CD4-positive, alpha-beta memory T cell (primary cell): ENCODE measurements at regions not wholly inside any gene's neighbourhood (a gene's known extent, or its start where the extent isn't known, plus 50 kb on each side); places are given as distances from the start of the nearest gene placed in this dataset.

ENCODE experiments used
- CTCF ChIA-PET: fragments of 350-600 bp; sonication (Branson Sonifier 250); formaldehyde crosslinking; loops from one replicate; lab custom pipeline; 2021; ENCODE audit warnings: inconsistent platforms; ENCODE audit not compliant: partially characterized antibody; lab: Charles Lee
- POLR2A ChIA-PET: fragments of 350-600 bp; sonication (Branson Sonifier 250); formaldehyde crosslinking; loops from one replicate; lab custom pipeline; 2021; ENCODE audit not compliant: partially characterized antibody; lab: Charles Lee
- DNase-seq, 5 donors: peaks; one replicate each; pipeline versions ENCODE4 v3.0.0 to v3.0.0-alpha.2; 2020 to 2022; ENCODE audit warnings: mixed read lengths in 1 of 5
- H3K27ac ChIP-seq: one replicate; pipeline ENCODE4 v1.7.0; 2013; ENCODE audit warnings: low read depth, low read length
- H3K27me3 ChIP-seq: 2 replicates; pipeline ENCODE4 v1.7.0; 2013; ENCODE audit warnings: mild to moderate bottlenecking, low read length, moderate library complexity; ENCODE audit not compliant: insufficient read depth
- H3K36me3 ChIP-seq: 2 replicates; pipeline ENCODE4 v1.7.0; 2013; ENCODE audit warnings: mild to moderate bottlenecking, low read length, moderate library complexity; ENCODE audit not compliant: insufficient read depth
- H3K4me1 ChIP-seq: 2 replicates; pipeline ENCODE4 v1.7.0; 2013; ENCODE audit warnings: mild to moderate bottlenecking, low read length, moderate library complexity; ENCODE audit not compliant: insufficient read depth
- H3K4me3 ChIP-seq, 2 donors: one replicate each; pipeline ENCODE4 v1.7.0; 2013; ENCODE audit warnings: low read length in 2 of 2, mild to moderate bottlenecking in 1 of 2
- H3K9me3 ChIP-seq, 2 donors: one replicate each; pipeline ENCODE4 v1.7.0; 2013; ENCODE audit warnings: low read length in 2 of 2, control low read depth in 1 of 2; ENCODE audit not compliant: control insufficient read depth in 1 of 2
- H3K27ac Mint-ChIP-seq, 7 donors: one replicate each; pipeline ENCODE4 v1.8.0; 2020 to 2021; ENCODE audit warnings: mixed read lengths in 7 of 7, mild to moderate bottlenecking in 6 of 7, inconsistent platforms in 3 of 7, moderate library complexity in 3 of 7
- H3K27me3 Mint-ChIP-seq, 2 donors: one replicate each; pipeline ENCODE4 v1.8.0; 2020 to 2021; ENCODE audit warnings: mixed read lengths in 2 of 2
- H3K36me3 Mint-ChIP-seq, 2 donors: one replicate each; pipeline ENCODE4 v1.8.0; 2020 to 2021; ENCODE audit warnings: mixed read lengths in 2 of 2, inconsistent platforms in 1 of 2, mild to moderate bottlenecking in 1 of 2
- H3K4me1 Mint-ChIP-seq, 4 donors: one replicate each; pipeline ENCODE4 v1.8.0; 2020 to 2021; ENCODE audit warnings: mixed read lengths in 4 of 4, mild to moderate bottlenecking in 1 of 4
- H3K4me3 Mint-ChIP-seq, 8 donors: one replicate each; pipeline ENCODE4 v1.8.0; 2020 to 2021; ENCODE audit warnings: mixed read lengths in 8 of 8, mild to moderate bottlenecking in 7 of 8, moderate library complexity in 6 of 8, inconsistent platforms in 3 of 8
- H3K9me3 Mint-ChIP-seq, 8 donors: one replicate each; pipeline ENCODE4 v1.8.0; 2020 to 2021; ENCODE audit warnings: mixed read lengths in 8 of 8, mild to moderate bottlenecking in 5 of 8, inconsistent platforms in 3 of 8, moderate library complexity in 1 of 8
- intact Hi-C: fragments of 100-400 bp; cut with micrococcal nuclease; formaldehyde crosslinking; loops from one replicate; pipeline ENCODE4 v1.15.1; 2023

- Mint-ChIP-seq H3K27me3 (peaks cover 0 to 4% of the 10 kb centered on the region in 2 donors), H3K9me3 (peaks cover 0 to 2% (median 0%) of the 10 kb centered on the region in 8 donors), H3K4me1 (no peaks in the 10 kb centered on the region), H3K27ac (no peak overlapping the region), H3K4me3 (no peak overlapping the region), H3K36me3 (no peaks in the 10 kb centered on the region)
- no peaks in the 10 kb centered on the region for H3K9me3 ChIP-seq
- ChIA-PET CTCF (no interaction called here), POLR2A (no interaction called here)
- H3K4me3 ChIP-seq: no peak overlapping the region
- H3K36me3 ChIP-seq: no peaks in the 10 kb centered on the region
- no peak for DNase-seq
- intact Hi-C loops: no loop called here
- H3K4me1 ChIP-seq: no peaks in the 10 kb centered on the region
- H3K27ac ChIP-seq: no peak overlapping the region
- no peaks in the 10 kb centered on the region for H3K27me3 ChIP-seq
Observed at GRCh38 chr6:140979642-140980091, 1153.1 kb upstream of the GJE1 start.

DNA sequence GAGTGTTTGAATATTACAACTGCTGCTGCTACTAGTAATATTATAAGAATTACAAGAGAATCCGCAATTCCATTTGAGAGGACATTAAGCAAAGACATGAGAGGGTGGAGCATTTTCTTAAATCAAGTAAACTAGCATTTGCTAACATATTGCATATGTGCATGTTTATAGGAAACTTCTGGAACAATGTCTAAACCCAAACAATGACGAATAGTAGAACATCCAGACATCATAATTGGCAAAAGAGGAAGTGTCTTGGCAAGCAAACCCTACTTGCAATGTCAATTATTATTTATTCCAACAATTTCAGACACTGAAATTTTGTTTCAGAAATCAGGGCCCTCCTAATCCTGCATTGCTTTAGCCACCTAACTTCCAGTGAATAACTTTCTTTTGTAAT is 1155.3 kb upstream of the GJE1 start:
- Histone ChIP-seq H3K27ac (no peak overlapping the region), H3K4me3 (no peak overlapping the region), H3K9me3 (no peaks in the 10 kb centered on the region), H3K4me1 (no peaks in the 10 kb centered on the region), H3K36me3 (no peaks in the 10 kb centered on the region), H3K27me3 (no peaks in the 10 kb centered on the region)
- CTCF ChIA-PET: no interaction called here
- DNase-seq: no peak
- Mint-ChIP-seq H3K9me3 (peaks cover 0 to 5% (median 2%) of the 10 kb centered on the region in 8 donors), H3K27ac (no peak overlapping the region), H3K4me1 (no peaks in the 10 kb centered on the region), H3K4me3 (no peak overlapping the region), H3K36me3 (no peaks in the 10 kb centered on the region), H3K27me3 (peaks cover 0 to 3% of the 10 kb centered on the region in 2 donors)
- POLR2A ChIA-PET: no interaction called here
- intact Hi-C loops: no loop called here

DNA sequence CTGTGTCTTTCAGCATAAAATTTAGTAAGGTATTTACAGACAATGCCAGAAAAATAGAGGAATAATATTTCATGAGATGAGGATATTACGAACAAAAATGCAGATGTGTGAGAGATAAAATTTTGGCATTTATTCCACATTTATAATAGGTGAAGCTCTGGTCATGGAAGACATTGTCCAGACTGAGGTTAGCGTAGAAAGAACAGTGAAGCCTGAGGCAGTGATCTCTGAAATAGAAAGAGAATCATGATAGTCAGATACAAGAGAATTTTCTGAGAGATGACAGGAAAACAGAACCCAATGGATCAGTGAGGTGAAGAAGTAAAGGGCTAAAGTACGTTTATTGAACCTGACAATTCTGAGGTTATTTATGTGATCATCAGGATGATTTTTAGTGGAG is 1155.9 kb upstream of the GJE1 start:
- H3K4me1 ChIP-seq: no peaks in the 10 kb centered on the region
- POLR2A ChIA-PET: no interaction called here

DNA sequence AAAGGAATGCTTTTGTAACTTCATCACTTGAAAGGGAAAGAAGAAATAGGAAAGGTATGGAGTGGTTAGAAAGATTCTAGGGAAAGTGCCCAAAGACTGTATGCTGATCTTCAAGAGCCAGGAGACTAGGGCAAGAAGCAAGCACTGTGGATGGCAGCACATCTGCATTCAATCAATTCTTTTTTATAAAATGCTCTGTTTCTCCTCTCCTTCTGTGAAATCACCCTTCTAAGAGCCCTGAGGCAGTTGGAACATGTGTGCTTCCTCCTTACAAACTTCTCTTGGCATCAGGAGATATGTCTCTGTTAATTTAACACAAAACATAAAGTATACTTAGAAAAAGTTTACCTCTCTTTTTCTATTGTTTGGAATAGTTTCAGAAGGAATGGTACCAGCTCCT is 1162.2 kb upstream of the GJE1 start:
- no peaks in the 10 kb centered on the region for H3K4me1 ChIP-seq
- Mint-ChIP-seq H3K36me3 (no peaks in the 10 kb centered on the region), H3K27me3 (peaks cover 2 to 3% of the 10 kb centered on the region in 2 donors), H3K27ac (no peak overlapping the region), H3K4me1 (no peaks in the 10 kb centered on the region), H3K9me3 (peaks cover 0 to 7% (median 3%) of the 10 kb centered on the region in 8 donors), H3K4me3 (no peak overlapping the region)
- no peaks in the 10 kb centered on the region for H3K27me3 ChIP-seq
- DNase-seq: no peak
- ChIA-PET POLR2A (no interaction called here), CTCF (no interaction called here)
- no peak overlapping the region for H3K27ac ChIP-seq
- H3K4me3 ChIP-seq: no peak overlapping the region
- H3K9me3 ChIP-seq: no peaks in the 10 kb centered on the region
- intact Hi-C loops: no loop called here
- H3K36me3 ChIP-seq: no peaks in the 10 kb centered on the region

More for the DNA sequence above, 1155.9 kb upstream of the GJE1 start:
- Histone ChIP-seq H3K9me3 (no peaks in the 10 kb centered on the region), H3K36me3 (no peaks in the 10 kb centered on the region), H3K27me3 (no peaks in the 10 kb centered on the region), H3K27ac (no peak overlapping the region), H3K4me3 (no peak overlapping the region)
- CTCF ChIA-PET: no interaction called here
- Mint-ChIP-seq H3K36me3 (no peaks in the 10 kb centered on the region), H3K27ac (no peak overlapping the region), H3K27me3 (peaks cover 0 to 3% of the 10 kb centered on the region in 2 donors), H3K4me1 (no peaks in the 10 kb centered on the region), H3K9me3 (peaks cover 0 to 5% (median 2%) of the 10 kb centered on the region in 8 donors), H3K4me3 (no peak overlapping the region)
- no peak for DNase-seq
- intact Hi-C loops: no loop called here

DNA sequence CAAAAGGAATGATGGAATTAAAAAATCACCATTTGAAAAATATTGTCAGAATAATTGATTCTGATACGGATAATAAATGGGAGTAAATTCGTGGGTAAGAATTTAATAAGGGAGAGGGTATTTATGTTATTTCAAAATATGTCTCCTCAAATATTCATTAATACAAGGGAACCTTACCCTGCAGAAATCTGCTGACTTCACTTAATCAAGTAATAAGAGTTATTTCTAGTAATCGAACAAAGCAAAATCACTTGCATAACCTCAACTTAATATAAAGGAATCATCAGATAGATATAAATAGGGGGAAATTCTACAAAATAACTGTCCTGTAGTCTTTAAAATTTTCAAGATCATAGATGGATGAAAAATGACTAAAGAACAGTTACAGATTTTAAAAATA is 1164.7 kb upstream of the GJE1 start:
- no peak overlapping the region for H3K27ac ChIP-seq
- no peaks in the 10 kb centered on the region for H3K36me3 ChIP-seq
- Mint-ChIP-seq H3K4me1 (no peaks in the 10 kb centered on the region), H3K4me3 (no peak overlapping the region), H3K9me3 (peaks cover 0 to 4% (median 0%) of the 10 kb centered on the region in 8 donors), H3K27ac (no peak overlapping the region), H3K36me3 (no peaks in the 10 kb centered on the region), H3K27me3 (peaks cover 1 to 2% of the 10 kb centered on the region in 2 donors)
- no peak overlapping the region for H3K4me3 ChIP-seq
- CTCF ChIA-PET: no interaction called here
- no peak for DNase-seq
- no peaks in the 10 kb centered on the region for H3K4me1 ChIP-seq
- intact Hi-C loops: no loop called here
- no peaks in the 10 kb centered on the region for H3K27me3 ChIP-seq
- no peaks in the 10 kb centered on the region for H3K9me3 ChIP-seq
- POLR2A ChIA-PET: no interaction called here

DNA sequence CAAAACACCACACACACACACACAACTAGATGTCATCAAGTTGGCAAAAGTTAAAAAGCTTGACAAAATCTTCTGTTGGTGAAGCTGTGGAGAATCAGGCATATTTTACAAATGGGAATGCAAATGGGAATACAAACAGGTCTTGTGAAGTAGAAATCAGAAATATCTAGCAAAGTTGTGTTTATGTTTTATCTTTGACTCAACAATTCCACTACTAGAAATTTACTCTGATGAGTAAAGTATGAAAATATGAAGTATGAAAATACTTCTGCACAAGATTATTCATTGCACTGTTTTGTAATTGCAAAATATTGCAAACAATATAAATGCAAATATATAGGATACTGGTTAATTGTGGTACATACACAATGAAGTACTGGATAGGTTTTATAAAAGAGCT is 1166.0 kb upstream of the GJE1 start:
- H3K27ac Mint-ChIP-seq: no peak overlapping the region
- no peaks in the 10 kb centered on the region for H3K36me3 Mint-ChIP-seq
- ChIA-PET POLR2A (no interaction called here), CTCF (no interaction called here)
- H3K27me3 ChIP-seq: no peaks in the 10 kb centered on the region
- H3K9me3 ChIP-seq: no peaks in the 10 kb centered on the region
- H3K4me3 Mint-ChIP-seq: no peak overlapping the region
- no peak overlapping the region for H3K4me3 ChIP-seq
- H3K4me1 Mint-ChIP-seq: no peaks in the 10 kb centered on the region
- no peak for DNase-seq
- H3K9me3 Mint-ChIP-seq: peaks cover 0 to 2% (median 0%) of the 10 kb centered on the region in 8 donors
- H3K36me3 ChIP-seq: no peaks in the 10 kb centered on the region
- H3K4me1 ChIP-seq: no peaks in the 10 kb centered on the region
- intact Hi-C loops: no loop called here
- H3K27ac ChIP-seq: no peak overlapping the region
- H3K27me3 Mint-ChIP-seq: peaks cover 1 to 2% of the 10 kb centered on the region in 2 donors

GRCh38 chr6:140960566-140960965 is 1172.2 kb upstream of the GJE1 start:
- H3K4me3 ChIP-seq: no peak overlapping the region
- peaks cover 0 to 1% of the 10 kb centered on the region in 2 donors for H3K27me3 Mint-ChIP-seq
- H3K4me3 Mint-ChIP-seq: no peak overlapping the region
- intact Hi-C loops: no loop called here
- no peaks in the 10 kb centered on the region for H3K27me3 ChIP-seq
- H3K27ac Mint-ChIP-seq: no peak overlapping the region
- ChIA-PET POLR2A (no interaction called here), CTCF (no interaction called here)
- no peaks in the 10 kb centered on the region for H3K9me3 ChIP-seq
- no peaks in the 10 kb centered on the region for H3K36me3 Mint-ChIP-seq
- DNase-seq: no peak
- no peaks in the 10 kb centered on the region for H3K4me1 Mint-ChIP-seq
- H3K9me3 Mint-ChIP-seq: no peaks in the 10 kb centered on the region
- no peaks in the 10 kb centered on the region for H3K36me3 ChIP-seq
- no peak overlapping the region for H3K27ac ChIP-seq
- H3K4me1 ChIP-seq: no peaks in the 10 kb centered on the region

- Histone ChIP-seq H3K27ac (no peak overlapping the region), H3K36me3 (no peaks in the 10 kb centered on the region), H3K9me3 (no peaks in the 10 kb centered on the region), H3K4me1 (no peaks in the 10 kb centered on the region), H3K4me3 (no peak overlapping the region), H3K27me3 (no peaks in the 10 kb centered on the region)
- Mint-ChIP-seq H3K4me3 (no peak overlapping the region), H3K4me1 (no peaks in the 10 kb centered on the region), H3K36me3 (no peaks in the 10 kb centered on the region), H3K27me3 (no peaks in the 10 kb centered on the region), H3K27ac (no peak overlapping the region), H3K9me3 (peaks cover 0 to 4% (median 0%) of the 10 kb centered on the region in 8 donors)
- CTCF ChIA-PET: no interaction called here
- DNase-seq: no peak
- intact Hi-C loops: no loop called here
- POLR2A ChIA-PET: no interaction called here
Observed at GRCh38 chr6:140957386-140957785, 1175.3 kb upstream of the GJE1 start.
